ENCODE measurements at regions not wholly inside any gene's neighbourhood (a gene's known extent, or its start where the extent isn't known, plus 50 kb on each side); places are given as distances from the start of the nearest gene placed in this dataset.
"Not testable (repeated sequence)": the region's sequence is repeated elsewhere in the genome, so short reads cannot be mapped to it uniquely, and the experiment has no call there.

DNA sequence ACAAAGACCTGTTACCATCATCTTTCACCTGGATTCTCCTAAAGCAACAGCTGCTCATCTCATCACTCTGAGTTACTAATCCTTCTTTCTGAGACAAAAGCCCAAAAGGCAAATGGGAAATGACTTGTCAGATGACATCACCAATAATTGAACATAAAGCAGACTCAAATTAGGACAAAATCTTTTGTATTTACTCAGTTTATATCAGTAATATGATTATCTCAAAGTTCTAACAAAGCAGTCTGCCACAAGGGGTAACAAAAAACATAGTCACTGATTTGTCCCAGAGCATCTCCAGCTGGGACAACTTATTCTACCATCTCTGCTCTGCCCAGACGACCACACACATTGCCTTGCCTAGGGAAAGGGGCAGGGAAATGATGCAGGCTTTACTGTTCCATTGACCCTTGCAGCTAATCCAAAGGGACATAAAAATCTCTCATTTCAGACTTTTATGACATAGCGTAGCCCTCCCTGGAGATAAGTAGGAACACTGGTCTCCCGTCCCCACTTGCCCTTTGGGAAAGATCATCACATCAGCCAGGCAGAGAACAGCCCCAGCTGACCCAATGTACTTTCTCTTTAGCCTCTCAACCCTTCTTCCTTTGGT, 249.5 kb upstream of the PTGER4 start:
- DNase-seq, result no peak
- Mint-ChIP-seq H3K4me3 (no peak overlapping the region), H3K4me1 (ENCODE audit: low read depth) (peaks cover 55% of the 10 kb centered on the region), H3K9me3 (peaks cover 10% of the 10 kb centered on the region), H3K27me3 (ENCODE audit: low read depth) (no peaks in the 10 kb centered on the region), H3K36me3 (ENCODE audit: insufficient read depth) (no peaks in the 10 kb centered on the region)
- ATAC-seq, result peak in 1 of 2 donors; percentile 31

DNA sequence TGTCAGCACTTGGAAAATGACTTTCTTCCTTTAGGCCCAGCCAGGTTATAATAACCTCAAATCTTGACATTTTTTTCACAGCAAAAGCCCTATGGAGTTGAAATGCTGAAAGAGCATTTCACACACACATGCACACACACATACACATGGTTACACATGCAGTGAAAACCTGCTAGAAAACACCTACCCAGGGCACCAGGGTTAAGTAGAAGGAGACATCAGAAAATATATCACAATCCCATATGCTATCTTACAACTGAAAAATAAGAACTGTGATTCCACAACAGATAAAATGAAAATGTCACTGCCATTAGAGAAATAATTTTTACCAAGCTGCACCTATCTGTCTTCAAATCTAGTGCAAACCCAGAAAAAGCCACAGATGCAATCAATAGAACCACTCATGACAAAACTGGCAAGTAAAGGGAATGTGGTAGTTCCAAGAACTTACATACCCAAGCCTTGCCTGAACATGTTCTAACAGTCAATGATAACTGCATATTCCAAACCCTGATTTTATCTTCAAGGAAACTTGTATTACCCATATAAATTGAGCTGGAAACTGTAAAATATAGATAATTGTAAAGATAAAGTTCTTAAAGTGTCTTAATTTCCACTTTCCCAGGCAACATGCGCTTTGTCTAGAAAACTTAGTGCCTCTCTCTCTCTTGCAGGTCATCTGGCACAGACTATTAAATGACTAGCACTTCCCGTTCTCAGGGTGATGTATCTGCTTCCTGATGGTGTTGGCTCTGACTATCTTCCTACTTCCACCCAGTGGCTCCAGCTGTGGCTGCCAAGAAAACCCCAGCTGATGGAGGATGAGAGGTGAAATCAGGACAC, 250.2 kb upstream of the PTGER4 start:
- ATAC-seq, result peak; percentile 44 to 60
- peaks cover 6% of the 10 kb centered on the region for H3K9me3 Mint-ChIP-seq
- no peak overlapping the region for H3K4me3 Mint-ChIP-seq
- DNase-seq, result no peak
- H3K36me3 Mint-ChIP-seq (ENCODE audit: insufficient read depth), result no peaks in the 10 kb centered on the region
- H3K27me3 Mint-ChIP-seq (ENCODE audit: low read depth), result no peaks in the 10 kb centered on the region
- H3K4me1 Mint-ChIP-seq (ENCODE audit: low read depth), result peaks cover 49% of the 10 kb centered on the region

GRCh38 chr5:40428815-40429214, 250.9 kb upstream of the PTGER4 start:
- H3K9me3 Mint-ChIP-seq, result peaks cover 6% of the 10 kb centered on the region
- no peak for ATAC-seq
- peaks cover 45% of the 10 kb centered on the region for H3K4me1 Mint-ChIP-seq (ENCODE audit: low read depth)
- no peak for DNase-seq
- H3K4me3 Mint-ChIP-seq, result no peak overlapping the region
- H3K36me3 Mint-ChIP-seq (ENCODE audit: insufficient read depth), result no peaks in the 10 kb centered on the region
- H3K27me3 Mint-ChIP-seq (ENCODE audit: low read depth), result no peaks in the 10 kb centered on the region

GRCh38 chr5:40428126-40428525, 251.6 kb upstream of the PTGER4 start:
- Mint-ChIP-seq H3K36me3 (ENCODE audit: insufficient read depth) (no peaks in the 10 kb centered on the region), H3K9me3 (peaks cover 6% of the 10 kb centered on the region), H3K4me3 (no peak overlapping the region), H3K27me3 (ENCODE audit: low read depth) (no peaks in the 10 kb centered on the region), H3K4me1 (ENCODE audit: low read depth) (peaks cover 38% of the 10 kb centered on the region)
- DNase-seq (no peak), ATAC-seq (peak; percentile 64 to 73)

DNA sequence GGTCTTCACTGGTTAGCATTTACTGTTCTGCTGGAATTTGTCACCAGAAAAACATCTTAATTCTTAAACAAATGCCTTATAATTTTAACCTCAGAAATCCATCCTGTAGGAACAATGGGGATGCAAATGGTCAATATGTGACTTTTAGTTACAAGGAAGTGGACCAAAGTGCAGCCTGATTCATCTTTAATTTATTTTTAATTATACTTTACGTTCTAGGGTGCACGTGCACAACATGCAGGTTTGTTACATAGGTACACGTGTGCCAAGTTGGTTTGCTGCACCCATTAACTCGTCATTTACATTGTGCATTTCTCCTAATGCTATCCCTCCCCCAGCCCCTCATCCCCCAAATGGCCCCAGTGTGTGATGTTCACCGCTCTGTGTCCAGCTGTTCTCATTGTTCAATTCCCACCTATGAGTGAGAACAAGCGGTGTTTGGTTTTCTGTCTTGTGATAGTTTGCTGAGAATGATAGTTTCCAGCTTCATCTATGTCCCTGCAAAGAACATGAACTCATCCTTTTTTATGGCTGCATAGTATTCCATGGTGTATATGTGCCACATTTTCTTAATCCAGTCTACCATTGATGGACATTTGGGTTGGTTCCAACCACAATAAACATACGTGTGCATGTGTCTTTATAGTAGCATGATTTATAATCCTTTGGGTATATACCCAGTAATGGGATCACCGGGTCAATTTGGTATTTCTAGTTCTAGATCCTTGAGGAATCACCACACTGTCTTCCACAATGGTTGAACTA, 262.5 kb upstream of the PTGER4 start:
- not testable (repeated sequence) for DNase-seq

GRCh38 chr5:40416588-40416987, 263.1 kb upstream of the PTGER4 start:
- Mint-ChIP-seq H3K4me1 (ENCODE audit: low read depth) (peaks cover 7% of the 10 kb centered on the region), H3K27me3 (ENCODE audit: low read depth) (no peaks in the 10 kb centered on the region), H3K9me3 (peaks cover 12% of the 10 kb centered on the region), H3K4me3 (no peak overlapping the region), H3K36me3 (ENCODE audit: insufficient read depth) (peaks cover 7% of the 10 kb centered on the region)
- ATAC-seq (no peak), DNase-seq (no peak)

More for the DNA sequence above, 262.5 kb upstream of the PTGER4 start:
- H3K4me1 Mint-ChIP-seq (ENCODE audit: low read depth); H3K4me3 Mint-ChIP-seq; H3K27me3 Mint-ChIP-seq (ENCODE audit: low read depth); ATAC-seq; H3K36me3 Mint-ChIP-seq (ENCODE audit: insufficient read depth): not testable (repeated sequence)
- peaks cover 17% of the 10 kb centered on the region for H3K9me3 Mint-ChIP-seq

GRCh38 chr5:40416098-40416497, 263.6 kb upstream of the PTGER4 start:
- ATAC-seq, result no peak
- H3K27me3 Mint-ChIP-seq (ENCODE audit: low read depth), result no peaks in the 10 kb centered on the region
- peaks cover 12% of the 10 kb centered on the region for H3K4me1 Mint-ChIP-seq (ENCODE audit: low read depth)
- peaks cover 10% of the 10 kb centered on the region for H3K9me3 Mint-ChIP-seq
- H3K4me3 Mint-ChIP-seq, result no peak overlapping the region
- no peak for DNase-seq
- peaks cover 6% of the 10 kb centered on the region for H3K36me3 Mint-ChIP-seq (ENCODE audit: insufficient read depth)

GRCh38 chr5:40414922-40415321, 264.8 kb upstream of the PTGER4 start:
- no peaks in the 10 kb centered on the region for H3K27me3 Mint-ChIP-seq (ENCODE audit: low read depth)
- no peak for ATAC-seq
- H3K9me3 Mint-ChIP-seq, result peaks cover 4% of the 10 kb centered on the region
- peaks cover 23% of the 10 kb centered on the region for H3K4me1 Mint-ChIP-seq (ENCODE audit: low read depth)
- DNase-seq, result no peak
- H3K4me3 Mint-ChIP-seq, result no peak overlapping the region
- no peaks in the 10 kb centered on the region for H3K36me3 Mint-ChIP-seq (ENCODE audit: insufficient read depth)

DNA sequence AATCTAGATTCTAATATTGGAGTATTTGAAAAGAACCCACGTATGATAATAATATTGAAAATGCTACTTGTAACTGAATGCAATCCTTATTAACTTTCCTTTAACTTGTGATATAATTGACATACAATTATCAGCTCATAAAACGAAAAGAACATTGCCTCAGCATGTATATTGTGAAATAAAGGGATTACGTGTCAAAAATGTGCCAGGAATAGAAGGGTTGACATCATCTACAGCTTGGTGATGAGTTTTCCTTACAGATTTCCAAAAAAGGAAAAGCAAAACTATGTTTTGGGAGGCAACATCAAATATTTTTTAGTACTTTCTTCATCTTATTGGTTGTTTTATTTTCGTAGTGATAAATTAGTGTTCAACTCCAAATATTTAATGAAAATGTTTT, 266.0 kb upstream of the PTGER4 start:
- Mint-ChIP-seq H3K27me3 (ENCODE audit: low read depth) (no peaks in the 10 kb centered on the region), H3K36me3 (ENCODE audit: insufficient read depth) (no peaks in the 10 kb centered on the region), H3K9me3 (peaks cover 4% of the 10 kb centered on the region), H3K4me3 (no peak overlapping the region), H3K4me1 (ENCODE audit: low read depth) (peaks cover 35% of the 10 kb centered on the region)
- DNase-seq, result no peak
- ATAC-seq, result no peak

- peaks cover 4% of the 10 kb centered on the region for H3K9me3 Mint-ChIP-seq
- no peaks in the 10 kb centered on the region for H3K36me3 Mint-ChIP-seq (ENCODE audit: insufficient read depth)
- no peak overlapping the region for H3K4me3 Mint-ChIP-seq
- no peaks in the 10 kb centered on the region for H3K27me3 Mint-ChIP-seq (ENCODE audit: low read depth)
- H3K4me1 Mint-ChIP-seq (ENCODE audit: low read depth), result peaks cover 44% of the 10 kb centered on the region
- no peak for ATAC-seq
- DNase-seq, result no peak
Observed at GRCh38 chr5:40412771-40413170, 266.9 kb upstream of the PTGER4 start.

DNA sequence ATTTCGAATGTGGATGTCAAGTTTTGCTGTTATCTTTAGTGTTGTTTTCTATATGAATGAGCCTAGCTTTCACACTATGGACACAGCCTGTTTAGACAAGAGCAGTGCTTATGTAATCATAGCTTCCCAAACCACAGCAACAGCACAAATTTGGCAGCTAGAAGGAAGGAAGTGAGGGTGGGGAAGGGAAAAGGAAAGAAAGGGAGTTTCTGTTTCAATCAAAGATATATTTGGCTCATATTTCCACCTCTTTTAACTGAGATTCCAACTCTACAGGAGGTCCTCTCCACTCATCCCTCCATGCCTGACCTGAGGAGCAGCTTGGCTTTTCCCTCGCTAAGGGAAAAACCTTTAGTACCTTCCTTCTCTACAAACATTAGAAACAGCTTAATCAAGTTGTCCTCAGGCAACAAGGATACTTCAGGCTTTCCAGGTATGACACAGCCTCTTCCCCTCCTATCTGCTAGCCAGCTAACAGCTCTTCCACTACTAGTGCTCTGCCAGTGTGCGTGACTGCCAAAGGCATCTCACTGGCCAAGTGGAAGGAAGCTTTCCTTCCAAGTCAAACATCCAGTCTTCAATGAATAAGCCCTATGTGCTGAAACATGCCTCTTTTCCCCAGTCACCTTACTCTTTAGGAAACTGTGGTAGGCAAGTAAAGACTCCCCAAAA, 268.6 kb upstream of the PTGER4 start:
- peak overlapping the region; percentile 62 for H3K4me3 Mint-ChIP-seq
- H3K9me3 Mint-ChIP-seq, result no peaks in the 10 kb centered on the region
- no peaks in the 10 kb centered on the region for H3K27me3 Mint-ChIP-seq (ENCODE audit: low read depth)
- ATAC-seq, result peak in 1 of 2 donors; percentile 4
- no peaks in the 10 kb centered on the region for H3K36me3 Mint-ChIP-seq (ENCODE audit: insufficient read depth)
- H3K4me1 Mint-ChIP-seq (ENCODE audit: low read depth), result peaks cover 59% of the 10 kb centered on the region
- DNase-seq, result no peak

GRCh38 chr5:40410231-40410861, 269.4 kb upstream of the PTGER4 start:
- H3K27me3 Mint-ChIP-seq (ENCODE audit: low read depth), result no peaks in the 10 kb centered on the region
- H3K36me3 Mint-ChIP-seq (ENCODE audit: insufficient read depth), result no peaks in the 10 kb centered on the region
- H3K4me3 Mint-ChIP-seq, result peak overlapping the region; percentile 62
- no peaks in the 10 kb centered on the region for H3K9me3 Mint-ChIP-seq
- peak; percentile 59 for DNase-seq
- ATAC-seq, result peak; percentile 88 to 91
- H3K4me1 Mint-ChIP-seq (ENCODE audit: low read depth), result peaks cover 66% of the 10 kb centered on the region

DNA sequence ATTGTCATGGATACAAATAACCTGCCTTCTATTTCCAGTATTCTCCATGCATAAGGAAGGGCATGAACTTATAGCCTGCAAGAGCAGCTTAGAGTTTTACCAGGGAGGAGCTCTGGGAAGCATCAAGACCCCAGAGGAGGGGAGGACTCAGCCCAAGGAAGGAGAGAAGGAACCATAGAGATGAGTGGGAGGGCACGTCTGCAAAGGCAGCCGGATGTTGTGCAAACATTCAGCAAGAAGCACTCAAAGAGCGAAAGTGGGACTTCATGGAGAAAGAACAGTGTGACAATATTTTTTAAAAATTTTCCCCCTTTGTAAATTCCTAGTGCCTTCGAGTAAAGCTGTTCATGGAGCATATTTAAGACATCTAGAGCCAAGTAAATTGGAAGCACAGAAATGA, 270.1 kb upstream of the PTGER4 start:
- Mint-ChIP-seq H3K4me3 (peak overlapping the region; percentile 62), H3K36me3 (ENCODE audit: insufficient read depth) (no peaks in the 10 kb centered on the region), H3K9me3 (no peaks in the 10 kb centered on the region), H3K4me1 (ENCODE audit: low read depth) (peaks cover 73% of the 10 kb centered on the region), H3K27me3 (ENCODE audit: low read depth) (no peaks in the 10 kb centered on the region)
- ATAC-seq, result no peak
- DNase-seq, result no peak

GRCh38 chr5:40406741-40407211, 272.9 kb upstream of the PTGER4 start:
- DNase-seq, result no peak
- H3K9me3 Mint-ChIP-seq, result no peaks in the 10 kb centered on the region
- peak overlapping the region; percentile 30 for H3K4me3 Mint-ChIP-seq
- peaks cover 90% of the 10 kb centered on the region for H3K4me1 Mint-ChIP-seq (ENCODE audit: low read depth)
- ATAC-seq, result no peak
- no peaks in the 10 kb centered on the region for H3K27me3 Mint-ChIP-seq (ENCODE audit: low read depth)
- peaks cover 3% of the 10 kb centered on the region for H3K36me3 Mint-ChIP-seq (ENCODE audit: insufficient read depth)
